Glutamatergic neuron (in vitro differentiated cells): ENCODE measurements at regions not wholly inside any gene's neighbourhood (a gene's known extent, or its start where the extent isn't known, plus 50 kb on each side); places are given as distances from the start of the nearest gene placed in this dataset.

Experiments used
- DNase-seq: peaks from one replicate; pipeline ENCODE4 v3.0.0; 2022
- H3K27ac Mint-ChIP-seq: one replicate; pipeline ENCODE4 v1.8.0; 2020; ENCODE audit warnings: mild to moderate bottlenecking, mixed read lengths, inconsistent platforms; ENCODE audit not compliant: unreplicated experiment
- H3K27me3 Mint-ChIP-seq: one replicate; pipeline ENCODE4 v1.8.0; 2020; ENCODE audit warnings: mild to moderate bottlenecking, moderate library complexity, mixed read lengths, inconsistent platforms; ENCODE audit not compliant: unreplicated experiment
- H3K36me3 Mint-ChIP-seq: one replicate; pipeline ENCODE4 v1.8.0; 2020; ENCODE audit warnings: mild to moderate bottlenecking, mixed read lengths, inconsistent platforms; ENCODE audit not compliant: unreplicated experiment
- H3K4me1 Mint-ChIP-seq: one replicate; pipeline ENCODE4 v1.8.0; 2020; ENCODE audit warnings: mild to moderate bottlenecking, low read depth, mixed read lengths, inconsistent platforms; ENCODE audit not compliant: unreplicated experiment
- H3K4me3 Mint-ChIP-seq: one replicate; pipeline ENCODE4 v1.8.0; 2020; ENCODE audit warnings: mild to moderate bottlenecking, mixed read lengths, inconsistent platforms; ENCODE audit not compliant: unreplicated experiment
- H3K9me3 Mint-ChIP-seq: one replicate; pipeline ENCODE4 v1.8.0; 2020; ENCODE audit warnings: mild to moderate bottlenecking, moderate library complexity, mixed read lengths, inconsistent platforms; ENCODE audit not compliant: unreplicated experiment
- TF ChIP-seq, protein P1 (sequence below): fragments of 200-600 bp; sonication (generic); IDR thresholded peaks from one replicate; pipeline ENCODE4 v1.5.0; 2021; ENCODE audit not compliant: partially characterized antibody, unreplicated experiment

DNA sequence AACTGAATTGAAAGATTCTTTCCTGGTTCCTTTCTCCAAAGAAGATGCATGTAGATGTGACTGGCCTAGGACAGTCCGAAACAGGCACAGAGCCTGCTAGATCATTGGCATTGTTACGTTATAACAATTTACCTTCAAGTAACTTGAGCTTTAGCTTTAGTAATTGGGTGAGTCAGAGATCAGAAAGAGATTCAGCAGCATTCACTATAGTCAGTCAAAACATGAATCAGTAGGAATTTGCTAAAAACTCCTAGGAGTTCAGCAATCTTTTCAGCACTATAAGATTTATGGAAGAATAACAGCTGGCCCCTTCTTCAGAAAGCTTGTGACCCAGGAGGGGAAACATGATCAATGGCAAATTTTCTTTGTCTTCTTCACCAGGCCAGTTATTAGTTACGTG lies 281.7 kb upstream of the PRDM1 start:
- H3K27me3 Mint-ChIP-seq, result no peaks in the 10 kb centered on the region
- no peak for DNase-seq
- H3K4me3 Mint-ChIP-seq, result no peak overlapping the region
- no peak overlapping the region for H3K27ac Mint-ChIP-seq
- H3K36me3 Mint-ChIP-seq, result no peaks in the 10 kb centered on the region
- TF ChIP-seq, protein P1, sequence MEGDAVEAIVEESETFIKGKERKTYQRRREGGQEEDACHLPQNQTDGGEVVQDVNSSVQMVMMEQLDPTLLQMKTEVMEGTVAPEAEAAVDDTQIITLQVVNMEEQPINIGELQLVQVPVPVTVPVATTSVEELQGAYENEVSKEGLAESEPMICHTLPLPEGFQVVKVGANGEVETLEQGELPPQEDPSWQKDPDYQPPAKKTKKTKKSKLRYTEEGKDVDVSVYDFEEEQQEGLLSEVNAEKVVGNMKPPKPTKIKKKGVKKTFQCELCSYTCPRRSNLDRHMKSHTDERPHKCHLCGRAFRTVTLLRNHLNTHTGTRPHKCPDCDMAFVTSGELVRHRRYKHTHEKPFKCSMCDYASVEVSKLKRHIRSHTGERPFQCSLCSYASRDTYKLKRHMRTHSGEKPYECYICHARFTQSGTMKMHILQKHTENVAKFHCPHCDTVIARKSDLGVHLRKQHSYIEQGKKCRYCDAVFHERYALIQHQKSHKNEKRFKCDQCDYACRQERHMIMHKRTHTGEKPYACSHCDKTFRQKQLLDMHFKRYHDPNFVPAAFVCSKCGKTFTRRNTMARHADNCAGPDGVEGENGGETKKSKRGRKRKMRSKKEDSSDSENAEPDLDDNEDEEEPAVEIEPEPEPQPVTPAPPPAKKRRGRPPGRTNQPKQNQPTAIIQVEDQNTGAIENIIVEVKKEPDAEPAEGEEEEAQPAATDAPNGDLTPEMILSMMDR, result no peak
- no peaks in the 10 kb centered on the region for H3K4me1 Mint-ChIP-seq
- H3K9me3 Mint-ChIP-seq, result no peaks in the 10 kb centered on the region

DNA sequence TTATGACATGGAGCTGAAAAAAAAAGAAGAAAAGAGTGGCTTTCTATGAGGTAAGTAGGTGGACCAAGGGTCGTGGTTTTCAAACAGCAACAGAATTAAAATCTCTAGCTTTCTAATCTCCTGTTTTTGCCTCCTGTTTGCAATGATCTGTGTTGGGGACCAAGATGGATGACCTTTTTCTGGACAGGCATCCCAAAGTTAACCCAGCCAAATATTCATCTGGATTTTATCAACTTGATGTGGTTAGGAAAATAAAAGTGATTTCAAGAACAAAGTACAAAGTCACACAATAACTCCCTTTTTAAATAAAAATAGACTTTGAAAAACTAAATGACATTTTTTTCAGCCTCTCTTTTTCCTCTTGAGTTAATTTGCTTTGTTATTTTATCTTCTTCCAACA lies 282.1 kb upstream of the PRDM1 start:
- Mint-ChIP-seq H3K27me3 (no peaks in the 10 kb centered on the region), H3K36me3 (no peaks in the 10 kb centered on the region), H3K4me1 (no peaks in the 10 kb centered on the region), H3K9me3 (no peaks in the 10 kb centered on the region), H3K4me3 (no peak overlapping the region), H3K27ac (no peak overlapping the region)
- TF ChIP-seq, protein P1, result no peak
- no peak for DNase-seq

DNA sequence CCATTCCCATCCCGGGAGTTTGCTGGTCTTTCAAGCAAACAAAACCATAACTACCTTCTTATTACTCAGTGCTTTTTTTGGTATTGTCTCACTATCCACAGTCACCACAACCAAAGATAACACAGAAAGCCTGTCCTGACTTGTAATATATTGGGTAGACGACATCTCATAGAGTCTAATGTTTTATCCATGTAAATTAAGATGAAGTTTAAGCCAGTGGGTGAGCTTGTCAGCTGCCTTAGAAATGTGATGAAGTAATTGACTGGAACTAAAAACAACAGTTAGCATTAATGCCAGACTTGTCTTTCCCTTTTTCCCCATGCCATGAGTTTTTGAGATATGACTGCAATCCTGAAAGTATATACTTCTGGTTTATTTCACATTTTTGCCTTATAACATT lies 282.7 kb upstream of the PRDM1 start:
- no peaks in the 10 kb centered on the region for H3K27me3 Mint-ChIP-seq
- no peak overlapping the region for H3K27ac Mint-ChIP-seq
- no peaks in the 10 kb centered on the region for H3K9me3 Mint-ChIP-seq
- DNase-seq, result no peak
- TF ChIP-seq, protein P1, result no peak
- H3K4me1 Mint-ChIP-seq, result no peaks in the 10 kb centered on the region
- H3K36me3 Mint-ChIP-seq, result no peaks in the 10 kb centered on the region
- H3K4me3 Mint-ChIP-seq, result no peak overlapping the region

DNA sequence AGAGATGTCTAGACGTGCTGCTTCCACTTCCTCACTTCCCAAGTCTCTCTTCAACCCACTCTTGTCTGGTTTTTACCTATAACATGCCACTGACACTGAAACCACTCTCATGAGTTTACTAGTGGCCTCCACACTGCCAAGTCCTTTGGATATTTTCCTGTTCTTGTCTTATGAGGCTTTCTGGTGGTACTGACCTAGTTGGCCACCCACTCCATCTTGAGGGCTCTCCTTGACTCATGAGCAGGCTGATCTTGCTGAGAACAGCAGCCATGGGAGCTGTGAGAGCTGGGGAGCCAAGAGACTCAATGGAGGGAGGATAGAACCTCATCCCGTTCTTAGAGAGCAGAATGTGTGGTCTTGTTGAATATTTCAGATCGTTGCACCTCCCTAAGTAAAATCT lies 283.4 kb upstream of the PRDM1 start:
- H3K36me3 Mint-ChIP-seq, result no peaks in the 10 kb centered on the region
- no peak overlapping the region for H3K27ac Mint-ChIP-seq
- H3K4me1 Mint-ChIP-seq, result no peaks in the 10 kb centered on the region
- DNase-seq, result no peak
- H3K27me3 Mint-ChIP-seq, result no peaks in the 10 kb centered on the region
- no peak overlapping the region for H3K4me3 Mint-ChIP-seq
- no peaks in the 10 kb centered on the region for H3K9me3 Mint-ChIP-seq
- TF ChIP-seq, protein P1, result no peak

DNA sequence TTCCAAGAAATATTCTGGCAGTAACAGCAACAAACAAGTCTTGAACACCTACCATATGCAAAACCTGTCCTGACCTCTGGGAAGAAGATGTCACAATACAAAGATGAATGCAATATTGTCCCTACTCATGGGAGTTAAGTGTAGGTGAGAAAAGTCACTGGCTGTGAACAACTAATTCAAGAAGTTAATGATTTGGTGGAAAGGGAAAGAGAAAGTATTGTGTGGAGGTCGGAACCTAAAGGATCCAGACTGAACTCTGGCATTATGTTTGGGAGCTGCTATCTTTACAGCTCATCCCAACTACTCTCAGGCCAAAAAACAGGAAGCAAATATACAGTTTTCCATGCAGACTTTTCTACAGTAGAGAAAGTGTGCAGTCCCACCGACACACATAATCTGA lies 285.3 kb upstream of the PRDM1 start:
- H3K9me3 Mint-ChIP-seq, result no peaks in the 10 kb centered on the region
- H3K4me1 Mint-ChIP-seq, result no peaks in the 10 kb centered on the region

More for the DNA sequence above, 285.3 kb upstream of the PRDM1 start:
- no peak overlapping the region for H3K4me3 Mint-ChIP-seq
- H3K27me3 Mint-ChIP-seq, result no peaks in the 10 kb centered on the region
- TF ChIP-seq, protein P1, result no peak
- no peak overlapping the region for H3K27ac Mint-ChIP-seq
- no peaks in the 10 kb centered on the region for H3K36me3 Mint-ChIP-seq
- DNase-seq, result no peak
